ENCODE measurements at regions not wholly inside any gene's neighbourhood (a gene's known extent, or its start where the extent isn't known, plus 50 kb on each side); places are given as distances from the start of the nearest gene placed in this dataset.

DNA sequence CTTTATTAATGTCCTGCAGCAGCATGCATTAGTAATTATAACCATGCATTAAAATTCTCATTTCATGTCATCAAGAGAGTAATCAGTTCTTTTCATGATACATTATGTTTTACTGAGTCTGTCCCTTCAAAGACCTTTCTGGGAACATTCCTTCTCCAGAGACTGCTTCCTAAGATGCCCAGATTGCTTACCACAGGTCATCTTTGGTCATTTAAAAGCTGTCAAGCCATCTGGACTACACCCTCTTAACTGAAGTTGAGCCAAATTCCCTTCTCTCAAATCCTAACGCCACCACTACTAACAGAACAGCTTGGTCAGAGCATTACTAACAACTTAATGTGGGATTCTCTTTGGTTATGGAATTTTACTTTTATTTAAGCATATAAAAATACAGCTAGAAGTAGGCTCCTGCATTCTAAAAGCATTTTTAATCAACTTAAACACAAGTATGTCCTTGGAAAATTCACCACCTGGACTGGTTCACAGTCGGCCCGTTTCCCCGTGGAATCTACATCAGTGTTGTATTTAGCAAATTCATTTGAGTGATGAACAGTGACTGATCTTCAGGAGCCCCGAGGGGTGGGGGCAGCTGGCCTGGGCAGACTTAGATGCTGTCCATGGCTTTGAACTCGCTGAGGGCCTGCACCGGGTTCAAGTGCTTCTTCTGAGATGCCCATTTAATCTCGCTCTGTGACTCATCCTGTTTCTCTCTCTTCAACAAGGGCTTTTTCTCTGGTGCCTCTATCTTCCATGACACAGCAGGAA, 92.8 kb upstream of the CCDC112 start:
- H3K9me2 ChIP-seq (replicated peaks; ENCODE audit: low read length): no peaks in the 10 kb centered on the region
- H3K79me2 ChIP-seq (ENCODE audit: low read length): no peaks in the 10 kb centered on the region
- TF ChIP-seq, protein P1, sequence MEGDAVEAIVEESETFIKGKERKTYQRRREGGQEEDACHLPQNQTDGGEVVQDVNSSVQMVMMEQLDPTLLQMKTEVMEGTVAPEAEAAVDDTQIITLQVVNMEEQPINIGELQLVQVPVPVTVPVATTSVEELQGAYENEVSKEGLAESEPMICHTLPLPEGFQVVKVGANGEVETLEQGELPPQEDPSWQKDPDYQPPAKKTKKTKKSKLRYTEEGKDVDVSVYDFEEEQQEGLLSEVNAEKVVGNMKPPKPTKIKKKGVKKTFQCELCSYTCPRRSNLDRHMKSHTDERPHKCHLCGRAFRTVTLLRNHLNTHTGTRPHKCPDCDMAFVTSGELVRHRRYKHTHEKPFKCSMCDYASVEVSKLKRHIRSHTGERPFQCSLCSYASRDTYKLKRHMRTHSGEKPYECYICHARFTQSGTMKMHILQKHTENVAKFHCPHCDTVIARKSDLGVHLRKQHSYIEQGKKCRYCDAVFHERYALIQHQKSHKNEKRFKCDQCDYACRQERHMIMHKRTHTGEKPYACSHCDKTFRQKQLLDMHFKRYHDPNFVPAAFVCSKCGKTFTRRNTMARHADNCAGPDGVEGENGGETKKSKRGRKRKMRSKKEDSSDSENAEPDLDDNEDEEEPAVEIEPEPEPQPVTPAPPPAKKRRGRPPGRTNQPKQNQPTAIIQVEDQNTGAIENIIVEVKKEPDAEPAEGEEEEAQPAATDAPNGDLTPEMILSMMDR (conservative IDR thresholded peaks at IDR 0.05; ENCODE audit: low read depth, low read length): no peak
- TF ChIP-seq EZH2phosphoT487 (IDR thresholded peaks at IDR 0.05; ENCODE audit: borderline replicate concordance, low read length) (no peak), EZH2 (IDR thresholded peaks at IDR 0.05; ENCODE audit: low read length, unreplicated experiment) (no peak)
- H3K4me2 ChIP-seq (ENCODE audit: low read length): no peak overlapping the region
- H3K9me3 ChIP-seq (ENCODE audit: low read length): no peaks in the 10 kb centered on the region
- no peaks in the 10 kb centered on the region for H4K20me1 ChIP-seq (ENCODE audit: low read length)
- no TSS peak for BruUV-seq (replicated peaks)
- H2AFZ ChIP-seq (ENCODE audit: low read length): no peak overlapping the region
- H3K4me1 ChIP-seq (ENCODE audit: insufficient read depth, low read length): no peaks in the 10 kb centered on the region
- POLR2A ChIA-PET (ENCODE audit: unreplicated experiment): no interaction called here
- H3K27me3 ChIP-seq (ENCODE audit: low read length): no peaks in the 10 kb centered on the region
- DNase-seq (no peak), ATAC-seq (no peak)
- no peak overlapping the region for H3K9ac ChIP-seq (ENCODE audit: low read length)
- H3K4me3 ChIP-seq (ENCODE audit: low read length): no peak overlapping the region
- H3K36me3 ChIP-seq (ENCODE audit: low read depth, low read length): no peaks in the 10 kb centered on the region
- no peaks in the 10 kb centered on the region for H3F3A ChIP-seq (ENCODE audit: low read length, unreplicated experiment)
- CTCF ChIA-PET: no interaction called here
- intact Hi-C loops (cut with micrococcal nuclease): no loop called here
- H3K27ac ChIP-seq (ENCODE audit: low read length): no peak overlapping the region

DNA sequence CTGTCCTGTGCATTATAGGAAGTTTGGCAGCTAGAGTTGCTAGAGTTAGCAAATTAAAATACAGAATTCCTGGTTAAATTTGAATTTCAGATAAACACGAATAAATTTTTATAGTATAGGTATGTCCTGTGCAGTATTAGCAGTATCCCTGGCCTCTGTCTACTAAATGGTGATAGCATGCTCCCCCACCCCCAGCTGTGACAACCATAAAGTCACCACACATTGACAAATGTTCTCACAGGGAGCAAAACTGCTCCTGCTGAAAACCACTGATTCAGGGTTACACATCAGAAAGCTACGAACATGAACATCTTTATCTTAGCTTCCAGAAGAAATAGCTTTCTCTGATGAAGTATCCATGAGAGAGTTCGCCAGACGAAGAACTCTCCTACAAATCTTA, 91.8 kb upstream of the CCDC112 start:
- Histone ChIP-seq H3K9me3 (ENCODE audit: low read length) (no peaks in the 10 kb centered on the region), H3K4me3 (ENCODE audit: low read length) (no peak overlapping the region), H3F3A (ENCODE audit: low read length, unreplicated experiment) (no peaks in the 10 kb centered on the region), H3K9ac (ENCODE audit: low read length) (no peak overlapping the region), H4K20me1 (ENCODE audit: low read length) (no peaks in the 10 kb centered on the region), H3K4me1 (ENCODE audit: insufficient read depth, low read length) (no peaks in the 10 kb centered on the region), H2AFZ (ENCODE audit: low read length) (no peak overlapping the region), H3K79me2 (ENCODE audit: low read length) (no peaks in the 10 kb centered on the region), H3K9me2 (replicated peaks; ENCODE audit: low read length) (no peaks in the 10 kb centered on the region), H3K36me3 (ENCODE audit: low read depth, low read length) (no peaks in the 10 kb centered on the region), H3K4me2 (ENCODE audit: low read length) (no peak overlapping the region), H3K27ac (ENCODE audit: low read length) (no peak overlapping the region), H3K27me3 (ENCODE audit: low read length) (no peaks in the 10 kb centered on the region)
- BruUV-seq (replicated peaks): no TSS peak
- ChIA-PET POLR2A (ENCODE audit: unreplicated experiment) (no interaction called here), CTCF (no interaction called here)
- intact Hi-C loops (cut with micrococcal nuclease): no loop called here
- no peak for DNase-seq
- no peak for ATAC-seq
- no peak for TF ChIP-seq EZH2 (IDR thresholded peaks at IDR 0.05; ENCODE audit: low read length, unreplicated experiment)
- TF ChIP-seq, protein P1 (conservative IDR thresholded peaks at IDR 0.05; ENCODE audit: low read depth, low read length): no peak
- no peak for TF ChIP-seq EZH2phosphoT487 (IDR thresholded peaks at IDR 0.05; ENCODE audit: borderline replicate concordance, low read length)

DNA sequence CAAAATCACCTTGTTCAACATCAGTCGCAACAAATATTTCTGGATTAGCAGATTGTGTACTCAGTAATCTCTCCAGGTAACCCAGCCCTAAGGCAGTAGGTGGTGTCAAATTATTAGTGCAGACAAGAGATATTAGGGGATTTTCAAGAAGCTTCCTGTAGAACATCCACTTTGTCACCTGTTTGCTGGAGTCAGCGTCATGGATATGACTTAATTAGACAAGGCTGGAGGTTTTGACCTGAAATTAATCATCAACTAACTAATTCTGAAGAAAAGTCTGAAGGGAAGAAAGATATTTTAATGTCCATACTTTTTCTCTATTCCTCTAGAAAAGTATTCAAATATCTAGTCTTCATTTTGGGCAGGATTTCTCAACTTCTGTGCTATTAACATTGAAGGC, 91.4 kb upstream of the CCDC112 start:
- H3K9ac ChIP-seq (ENCODE audit: low read length): no peak overlapping the region
- H3K9me2 ChIP-seq (replicated peaks; ENCODE audit: low read length): no peaks in the 10 kb centered on the region
- ATAC-seq: no peak
- no peak overlapping the region for H3K27ac ChIP-seq (ENCODE audit: low read length)
- intact Hi-C loops (cut with micrococcal nuclease): no loop called here
- H4K20me1 ChIP-seq (ENCODE audit: low read length): no peaks in the 10 kb centered on the region
- no peaks in the 10 kb centered on the region for H3K9me3 ChIP-seq (ENCODE audit: low read length)
- no peaks in the 10 kb centered on the region for H3K36me3 ChIP-seq (ENCODE audit: low read depth, low read length)
- no TSS peak for BruUV-seq (replicated peaks)
- H3K27me3 ChIP-seq (ENCODE audit: low read length): no peaks in the 10 kb centered on the region
- no peaks in the 10 kb centered on the region for H3K4me1 ChIP-seq (ENCODE audit: insufficient read depth, low read length)
- ChIA-PET POLR2A (ENCODE audit: unreplicated experiment) (interaction anchor here (0.6 kb wide), 1 partner anchor 14 kb away, joined by 3 read pairs; no protein-coding TSS in a partner anchor), CTCF (no interaction called here)
- H3K79me2 ChIP-seq (ENCODE audit: low read length): no peaks in the 10 kb centered on the region
- TF ChIP-seq EZH2phosphoT487 (IDR thresholded peaks at IDR 0.05; ENCODE audit: borderline replicate concordance, low read length): no peak
- no peak for TF ChIP-seq EZH2 (IDR thresholded peaks at IDR 0.05; ENCODE audit: low read length, unreplicated experiment)
- TF ChIP-seq, protein P1 (conservative IDR thresholded peaks at IDR 0.05; ENCODE audit: low read depth, low read length): no peak
- DNase-seq: no peak
- H3F3A ChIP-seq (ENCODE audit: low read length, unreplicated experiment): no peaks in the 10 kb centered on the region
- H3K4me2 ChIP-seq (ENCODE audit: low read length): no peak overlapping the region
- H2AFZ ChIP-seq (ENCODE audit: low read length): no peak overlapping the region
- H3K4me3 ChIP-seq (ENCODE audit: low read length): no peak overlapping the region
